ENCODE measurements at regions not wholly inside any gene's neighbourhood (a gene's known extent, or its start where the extent isn't known, plus 50 kb on each side); places are given as distances from the start of the nearest gene placed in this dataset.

DNA sequence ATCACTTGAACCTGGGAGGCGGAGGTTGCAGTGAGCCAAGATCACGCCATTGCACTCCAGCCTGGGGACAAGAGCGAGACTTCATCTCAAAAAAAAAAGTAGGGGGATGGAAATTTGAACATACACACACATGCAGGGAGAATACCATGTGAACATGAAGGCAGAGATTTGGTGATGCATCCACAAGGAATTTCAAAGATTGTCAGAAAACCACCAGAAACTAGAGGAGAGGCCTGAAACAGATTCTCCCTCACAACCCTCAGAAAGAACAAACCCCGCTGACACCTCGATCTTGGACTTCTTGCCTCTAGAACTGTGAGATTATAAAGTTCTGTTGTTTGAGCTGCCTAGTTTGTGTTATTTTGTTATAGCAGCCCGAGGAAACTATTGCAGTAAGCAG is 125.5 kb downstream of the GPX5 start:
- DNase-seq, result no peak
- intact Hi-C loops (cut with DNase I; ENCODE audit: low total_unique reads), result no loop called here
- peaks cover 17 to 26% (median 26%) of the 10 kb centered on the region in 3 donors for H3K27me3 ChIP-seq
- H3K27ac ChIP-seq, result no peak overlapping the region
- no peaks in the 10 kb centered on the region for H3K9me3 ChIP-seq
- in situ Hi-C loops (cut with MboI; ENCODE audit: low sequenced_read_pairs in 4 of 4), result no loop called here
- no peak for ATAC-seq
- no peaks in the 10 kb centered on the region for H3K4me1 ChIP-seq
- no peaks in the 10 kb centered on the region for H3K36me3 ChIP-seq
- H3K4me3 ChIP-seq, result no peak overlapping the region
- TF ChIP-seq CTCF (IDR thresholded peaks at IDR 0.05 in 4 of 5, conservative IDR thresholded peaks at IDR 0.05 in 1 of 5), result no peak
- no peak for TF ChIP-seq POLR2A (IDR thresholded peaks at IDR 0.05)

DNA sequence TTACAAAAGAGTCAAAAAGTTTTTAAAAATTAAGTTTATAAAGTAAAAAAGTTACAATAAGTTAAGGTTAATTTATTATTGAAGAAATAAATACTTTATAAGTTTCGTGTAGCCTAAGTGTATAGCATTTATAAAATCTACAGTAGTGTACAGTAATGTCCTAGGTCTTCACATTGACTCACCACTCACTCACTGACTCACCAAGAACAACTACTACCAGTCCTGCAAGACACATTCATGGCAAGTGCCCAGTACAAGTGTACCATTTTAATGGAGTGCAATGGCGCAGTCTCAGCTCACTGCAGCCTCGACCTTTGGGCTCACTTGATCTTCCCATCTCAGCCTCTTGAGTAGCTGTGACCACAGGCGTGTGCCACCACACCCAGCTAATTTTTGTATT is 128.2 kb downstream of the GPX5 start:
- DNase-seq (no peak), ATAC-seq (no peak)
- Histone ChIP-seq H3K36me3 (no peaks in the 10 kb centered on the region), H3K4me3 (no peak overlapping the region), H3K27ac (no peak overlapping the region), H3K27me3 (peaks cover 11 to 28% (median 19%) of the 10 kb centered on the region in 3 donors), H3K9me3 (no peaks in the 10 kb centered on the region), H3K4me1 (no peaks in the 10 kb centered on the region)
- TF ChIP-seq CTCF (IDR thresholded peaks at IDR 0.05 in 4 of 5, conservative IDR thresholded peaks at IDR 0.05 in 1 of 5), result no peak
- TF ChIP-seq POLR2A (IDR thresholded peaks at IDR 0.05), result no peak
- in situ Hi-C loops (cut with MboI; ENCODE audit: low sequenced_read_pairs in 4 of 4) (no loop called here), intact Hi-C loops (cut with DNase I; ENCODE audit: low total_unique reads) (no loop called here)

DNA sequence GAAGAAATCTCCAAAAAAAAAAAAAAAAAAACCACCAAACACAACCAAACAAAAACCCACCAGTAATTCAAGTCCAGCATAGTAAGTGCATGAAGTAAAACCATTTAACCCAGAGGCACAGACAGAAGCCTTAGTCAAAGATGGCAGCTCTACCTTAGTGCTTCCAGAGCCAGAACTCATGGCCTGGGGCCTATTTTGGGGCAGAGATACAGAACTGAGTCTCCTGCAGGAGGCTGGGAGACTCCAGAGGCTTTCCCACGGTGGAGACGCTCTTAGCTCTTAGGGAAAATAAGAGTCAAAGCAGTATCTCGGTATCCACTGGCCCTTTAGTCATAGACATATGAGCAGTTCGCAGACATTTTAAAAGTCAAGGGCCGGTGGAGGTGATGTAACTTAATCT is 129.5 kb downstream of the GPX5 start:
- Histone ChIP-seq H3K36me3 (no peaks in the 10 kb centered on the region), H3K9me3 (no peaks in the 10 kb centered on the region), H3K27ac (no peak overlapping the region), H3K4me3 (no peak overlapping the region), H3K4me1 (no peaks in the 10 kb centered on the region), H3K27me3 (peaks cover 11 to 35% (median 23%) of the 10 kb centered on the region in 3 donors)
- ATAC-seq (no peak), DNase-seq (no peak)
- TF ChIP-seq CTCF (IDR thresholded peaks at IDR 0.05 in 4 of 5, conservative IDR thresholded peaks at IDR 0.05 in 1 of 5), result no peak
- TF ChIP-seq POLR2A (IDR thresholded peaks at IDR 0.05), result no peak
- in situ Hi-C loops (cut with MboI; ENCODE audit: low sequenced_read_pairs in 4 of 4) (no loop called here), intact Hi-C loops (cut with DNase I; ENCODE audit: low total_unique reads) (no loop called here)

DNA sequence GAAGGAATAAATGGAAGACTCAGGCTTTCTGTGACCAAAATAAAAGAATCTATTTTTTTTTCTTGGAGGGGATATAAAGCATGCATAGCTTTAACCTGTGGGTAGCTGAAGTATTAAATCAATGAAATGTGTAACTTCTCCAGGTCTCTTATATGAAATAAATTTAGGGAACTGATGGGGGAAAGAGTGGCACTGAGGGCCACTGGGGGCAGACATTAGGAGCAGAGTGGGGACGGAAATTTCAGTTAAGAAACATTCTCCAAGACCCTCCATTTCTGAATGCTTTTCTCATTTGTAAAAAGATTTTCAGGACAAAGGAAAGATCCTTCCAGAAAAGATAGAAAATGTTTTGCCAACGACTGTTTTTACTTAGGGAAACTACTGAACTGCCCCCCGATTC is 131.0 kb downstream of the GPX5 start:
- H3K27me3 ChIP-seq, result peaks cover 11 to 35% (median 23%) of the 10 kb centered on the region in 3 donors
- intact Hi-C loops (cut with DNase I; ENCODE audit: low total_unique reads), result no loop called here

More for the DNA sequence above, 131.0 kb downstream of the GPX5 start:
- Histone ChIP-seq H3K4me1 (no peaks in the 10 kb centered on the region), H3K36me3 (no peaks in the 10 kb centered on the region), H3K27ac (no peak overlapping the region), H3K9me3 (no peaks in the 10 kb centered on the region), H3K4me3 (no peak overlapping the region)
- in situ Hi-C loops (cut with MboI; ENCODE audit: low sequenced_read_pairs in 4 of 4), result no loop called here
- ATAC-seq (no peak), DNase-seq (no peak)
- no peak for TF ChIP-seq POLR2A (IDR thresholded peaks at IDR 0.05)
- TF ChIP-seq CTCF (IDR thresholded peaks at IDR 0.05 in 4 of 5, conservative IDR thresholded peaks at IDR 0.05 in 1 of 5), result no peak
